T-cell (primary cell): ENCODE measurements at regions not wholly inside any gene's neighbourhood (a gene's known extent, or its start where the extent isn't known, plus 50 kb on each side); places are given as distances from the start of the nearest gene placed in this dataset.

Source experiments
- ATAC-seq, 4 experiments: fragments of 200-7000 bp in 3 of 4; fragments of 150-1000 bp in 1 of 4; cut with Tn5 transposase; replicated peaks in 1 of 4; 1 replicate in 3 of 4; 2 replicates in 1 of 4; pipeline ENCODE4 v1.10.0; 2021; ENCODE audit warnings: moderate library complexity in 3 of 4, mild to moderate bottlenecking in 2 of 4, moderate number of reproducible peaks in 1 of 4
- CTCF ChIA-PET, 2 donors: fragments of 300-600 bp; sonication (Branson Sonifier 250); formaldehyde crosslinking; loops; one replicate each; lab custom pipeline; 2022; ENCODE audit warnings: antibody characterized with exemption in 2 of 2; lab: Charles Lee
- POLR2A ChIA-PET, 2 donors: fragments of 300-600 bp; sonication (Branson Sonifier 250); formaldehyde crosslinking; loops; one replicate each; lab custom pipeline; 2022; ENCODE audit warnings: antibody characterized with exemption in 2 of 2; lab: Charles Lee
- DNase-seq, 35 experiments: peaks; one replicate each; pipeline versions ENCODE4 v3.0.0 to v3.0.0-alpha.2; 2013 to 2023
- H3K27ac ChIP-seq: one replicate; pipeline ENCODE4 v1.5.1; 2013; ENCODE audit warnings: low read length
- H3K27me3 ChIP-seq, 2 experiments: replicated peaks in 1 of 2; 1 replicate in 1 of 2; 2 replicates in 1 of 2; pipeline versions ENCODE4 v1.6.1 to v1.7.0; 2013; ENCODE audit warnings: low read length in 1 of 2, mixed read lengths in 1 of 2; ENCODE audit not compliant: control insufficient read depth in 2 of 2, insufficient read depth in 2 of 2; ENCODE audit errors: extremely low read depth in 1 of 2
- H3K36me3 ChIP-seq, 2 donors: 1 replicate in 1 of 2; 2 replicates in 1 of 2; pipeline versions ENCODE4 v1.6.1 to v1.7.0; 2013; ENCODE audit warnings: low read length in 1 of 2; ENCODE audit not compliant: control insufficient read depth in 2 of 2, insufficient read depth in 1 of 2; ENCODE audit errors: extremely low read depth in 1 of 2
- H3K4me1 ChIP-seq, 2 experiments: 1 replicate in 1 of 2; 2 replicates in 1 of 2; pipeline versions ENCODE4 v1.6.1 to v1.7.0; 2013; ENCODE audit warnings: low read length in 2 of 2, mixed read lengths in 1 of 2; ENCODE audit not compliant: insufficient read depth in 2 of 2, control insufficient read depth in 1 of 2; ENCODE audit errors: extremely low read depth in 1 of 2
- H3K4me3 ChIP-seq, 2 donors: 1 replicate in 1 of 2; 2 replicates in 1 of 2; pipeline versions ENCODE4 v1.5.1 to v1.7.0; 2013; ENCODE audit warnings: mild to moderate bottlenecking in 2 of 2, low read length in 1 of 2, moderate library complexity in 1 of 2; ENCODE audit not compliant: control insufficient read depth in 1 of 2; ENCODE audit errors: extremely low read depth in 1 of 2
- H3K9me3 ChIP-seq: 2 replicates; pipeline ENCODE4 v1.7.0; 2013
- H3K27ac Mint-ChIP-seq, 2 donors: one replicate each; pipeline ENCODE4 v1.8.0; 2020 to 2021; ENCODE audit warnings: mild to moderate bottlenecking in 2 of 2, mixed read lengths in 2 of 2
- H3K27me3 Mint-ChIP-seq, 2 donors: one replicate each; pipeline ENCODE4 v1.8.0; 2021 to 2022; ENCODE audit warnings: mixed read lengths in 2 of 2
- H3K36me3 Mint-ChIP-seq: one replicate; pipeline ENCODE4 v1.8.0; 2021; ENCODE audit warnings: mixed read lengths
- H3K4me1 Mint-ChIP-seq, 3 donors: one replicate each; pipeline ENCODE4 v1.8.0; 2020 to 2022; ENCODE audit warnings: mixed read lengths in 3 of 3, mild to moderate bottlenecking in 1 of 3
- H3K4me3 Mint-ChIP-seq, 3 donors: one replicate each; pipeline ENCODE4 v1.8.0; 2020 to 2022; ENCODE audit warnings: mild to moderate bottlenecking in 3 of 3, mixed read lengths in 3 of 3, moderate library complexity in 3 of 3
- H3K9me3 Mint-ChIP-seq, 3 donors: one replicate each; pipeline ENCODE4 v1.8.0; 2020 to 2022; ENCODE audit warnings: mixed read lengths in 3 of 3
- WGBS: methylation state at CpG from one replicate; pipeline ENCODE4 v1.1.5; 2013; ENCODE audit warnings: missing lambda C conversion rate; ENCODE audit not compliant: insufficient coverage; 5-methylcytosine and 5-hydroxymethylcytosine counted together

DNA sequence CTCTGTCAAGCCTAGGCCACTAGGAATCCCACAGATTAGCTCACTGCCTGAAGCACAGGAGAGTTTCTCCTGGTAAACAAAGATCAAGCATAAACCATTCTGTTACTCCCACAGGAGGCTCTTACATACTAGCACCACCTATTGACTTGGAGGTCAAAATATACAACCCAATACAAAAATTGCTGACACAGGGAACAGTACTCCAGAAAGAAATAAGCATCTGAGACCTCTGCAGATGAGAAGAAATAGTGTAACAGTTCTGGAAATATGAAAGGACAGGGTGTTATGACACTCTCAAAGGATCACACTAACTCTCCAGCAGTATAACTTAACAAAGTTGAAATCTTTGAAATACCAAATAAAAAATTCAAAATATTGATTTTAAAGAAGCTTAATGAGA, 269.6 kb upstream of the ARRDC3 start:
- H3K36me3 ChIP-seq: no peaks in the 10 kb centered on the region
- CTCF ChIA-PET: interaction anchor here in 1 of 2 donors (0.6 kb wide), 1 partner anchor 220 kb away, joined by 3 read pairs; no protein-coding TSS in a partner anchor
- H3K27me3 ChIP-seq: no peaks in the 10 kb centered on the region
- POLR2A ChIA-PET: no interaction called here
- H3K27ac ChIP-seq: no peak overlapping the region
- Mint-ChIP-seq H3K4me1 (no peaks in the 10 kb centered on the region), H3K27ac (no peak overlapping the region), H3K4me3 (no peak overlapping the region), H3K36me3 (no peaks in the 10 kb centered on the region), H3K9me3 (peaks cover 19 to 50% (median 22%) of the 10 kb centered on the region in 3 donors), H3K27me3 (peaks cover 0 to 4% of the 10 kb centered on the region in 2 donors)
- no peaks in the 10 kb centered on the region for H3K4me1 ChIP-seq
- no peaks in the 10 kb centered on the region for H3K9me3 ChIP-seq
- DNase-seq (no peak), ATAC-seq (no peak)
- H3K4me3 ChIP-seq: no peak overlapping the region

GRCh38 chr5:91651704-91652103, 268.6 kb upstream of the ARRDC3 start:
- H3K9me3 ChIP-seq: no peaks in the 10 kb centered on the region
- H3K4me3 ChIP-seq: no peak overlapping the region
- no peaks in the 10 kb centered on the region for H3K4me1 ChIP-seq
- Mint-ChIP-seq H3K4me1 (no peaks in the 10 kb centered on the region), H3K27me3 (peaks cover 0 to 4% of the 10 kb centered on the region in 2 donors), H3K27ac (no peak overlapping the region), H3K9me3 (peaks cover 12 to 41% (median 19%) of the 10 kb centered on the region in 3 donors), H3K36me3 (no peaks in the 10 kb centered on the region), H3K4me3 (no peak overlapping the region)
- ChIA-PET POLR2A (no interaction called here), CTCF (no interaction called here)
- no peak for ATAC-seq
- no peak for DNase-seq
- no peaks in the 10 kb centered on the region for H3K27me3 ChIP-seq
- no peak overlapping the region for H3K27ac ChIP-seq
- H3K36me3 ChIP-seq: no peaks in the 10 kb centered on the region

DNA sequence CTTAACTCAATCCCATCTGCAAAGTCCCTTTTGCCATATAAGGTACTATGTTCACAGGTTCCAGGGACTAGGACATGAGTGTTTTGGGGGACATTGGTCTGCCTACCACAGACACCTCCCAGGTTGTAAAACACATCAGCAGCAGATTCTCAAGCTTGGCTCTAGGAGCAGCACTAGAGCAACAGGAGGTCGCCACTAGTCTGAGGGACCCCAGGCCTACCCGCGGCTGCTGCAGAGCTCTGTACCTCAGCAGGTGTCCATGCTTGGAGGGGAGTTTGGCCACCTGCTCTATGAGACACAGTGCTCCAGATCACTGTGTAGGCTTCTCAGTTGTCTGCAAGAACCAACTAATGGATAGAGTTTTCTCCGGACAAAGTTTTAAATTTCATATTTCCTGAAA, 262.2 kb upstream of the ARRDC3 start:
- H3K4me1 ChIP-seq: no peaks in the 10 kb centered on the region
- no peaks in the 10 kb centered on the region for H3K36me3 ChIP-seq
- no peaks in the 10 kb centered on the region for H3K4me1 Mint-ChIP-seq
- H3K27me3 ChIP-seq: no peaks in the 10 kb centered on the region
- no peaks in the 10 kb centered on the region for H3K9me3 ChIP-seq
- H3K27me3 Mint-ChIP-seq: peaks cover 1 to 3% of the 10 kb centered on the region in 2 donors
- H3K4me3 ChIP-seq: no peak overlapping the region
- no peak for ATAC-seq
- 92% methylated on average over 4 of the region's 4 CpGs for WGBS
- ChIA-PET POLR2A (no interaction called here), CTCF (no interaction called here)
- no peak overlapping the region for H3K27ac ChIP-seq
- no peak overlapping the region for H3K27ac Mint-ChIP-seq
- peaks cover 0 to 2% (median 0%) of the 10 kb centered on the region in 3 donors for H3K9me3 Mint-ChIP-seq
- no peak overlapping the region for H3K4me3 Mint-ChIP-seq
- H3K36me3 Mint-ChIP-seq: no peaks in the 10 kb centered on the region
- no peak for DNase-seq

DNA sequence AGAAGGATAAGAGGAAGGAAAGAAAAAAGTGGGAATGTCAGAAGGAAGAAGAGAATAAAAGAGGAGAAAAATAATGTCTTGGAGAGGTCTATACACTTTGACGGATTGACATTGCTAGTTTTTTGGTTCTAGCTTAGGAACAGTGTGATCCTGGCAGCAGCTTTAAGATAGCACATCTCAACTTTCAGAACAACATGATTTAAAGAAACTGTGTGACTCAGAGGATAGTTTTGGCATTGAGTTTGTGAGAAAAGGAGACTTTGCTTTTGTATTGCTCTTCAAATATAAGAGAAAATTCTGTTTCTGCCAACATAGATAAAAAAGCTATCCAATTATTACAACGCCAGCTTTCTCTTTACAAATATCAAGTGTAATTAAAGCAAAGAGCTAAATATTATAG, 260.7 kb upstream of the ARRDC3 start:
- no CpG with 5 or more reads among the region's 2 CpGs for WGBS
- H3K36me3 ChIP-seq: no peaks in the 10 kb centered on the region
- H3K4me1 ChIP-seq: no peaks in the 10 kb centered on the region
- H3K27ac Mint-ChIP-seq: no peak overlapping the region
- POLR2A ChIA-PET: no interaction called here
- H3K9me3 ChIP-seq: no peaks in the 10 kb centered on the region
- no peak for ATAC-seq
- H3K9me3 Mint-ChIP-seq: no peaks in the 10 kb centered on the region
- no peaks in the 10 kb centered on the region for H3K36me3 Mint-ChIP-seq
- no peak for DNase-seq
- no peak overlapping the region for H3K27ac ChIP-seq
- CTCF ChIA-PET: no interaction called here
- H3K4me3 ChIP-seq: no peak overlapping the region
- H3K4me3 Mint-ChIP-seq: no peak overlapping the region
- peaks cover 0 to 1% of the 10 kb centered on the region in 2 donors for H3K27me3 Mint-ChIP-seq
- H3K4me1 Mint-ChIP-seq: no peaks in the 10 kb centered on the region
- H3K27me3 ChIP-seq: no peaks in the 10 kb centered on the region

GRCh38 chr5:91642581-91642980, 259.5 kb upstream of the ARRDC3 start:
- H3K9me3 Mint-ChIP-seq: no peaks in the 10 kb centered on the region
- Histone ChIP-seq H3K4me3 (no peak overlapping the region), H3K9me3 (no peaks in the 10 kb centered on the region), H3K4me1 (no peaks in the 10 kb centered on the region), H3K36me3 (no peaks in the 10 kb centered on the region), H3K27ac (no peak overlapping the region), H3K27me3 (no peaks in the 10 kb centered on the region)
- peaks cover 0 to 1% of the 10 kb centered on the region in 2 donors for H3K27me3 Mint-ChIP-seq
- H3K36me3 Mint-ChIP-seq: no peaks in the 10 kb centered on the region
- CTCF ChIA-PET: interaction anchor here (0.6 to 1.5 kb wide), 5 partner anchors 9 to 573 kb away, joined by 3 to 7 read pairs (median 4); no protein-coding TSS in a partner anchor
- H3K4me1 Mint-ChIP-seq: no peaks in the 10 kb centered on the region
- no peak overlapping the region for H3K27ac Mint-ChIP-seq
- WGBS: 100% methylated on average over 1 of the region's 5 CpGs
- H3K4me3 Mint-ChIP-seq: no peak overlapping the region
- POLR2A ChIA-PET: no interaction called here
- DNase-seq: no peak
- ATAC-seq: no peak

- Histone ChIP-seq H3K27ac (no peak overlapping the region), H3K4me3 (no peak overlapping the region), H3K4me1 (no peaks in the 10 kb centered on the region), H3K36me3 (no peaks in the 10 kb centered on the region), H3K9me3 (no peaks in the 10 kb centered on the region), H3K27me3 (no peaks in the 10 kb centered on the region)
- Mint-ChIP-seq H3K27ac (no peak overlapping the region), H3K9me3 (no peaks in the 10 kb centered on the region), H3K36me3 (no peaks in the 10 kb centered on the region), H3K4me3 (no peak overlapping the region), H3K4me1 (no peaks in the 10 kb centered on the region), H3K27me3 (peaks cover 0 to 1% of the 10 kb centered on the region in 2 donors)
- POLR2A ChIA-PET: no interaction called here
- no CpG with 5 or more reads among the region's 2 CpGs for WGBS
- DNase-seq (peak in 1 of 35 experiments; percentile 46), ATAC-seq (no peak)
- CTCF ChIA-PET: interaction anchor here (0.6 to 1.5 kb wide), 10 partner anchors 8 to 610 kb away, joined by 3 to 7 read pairs (median 4); no protein-coding TSS in a partner anchor
Measured at GRCh38 chr5:91641730-91642350, 258.7 kb upstream of the ARRDC3 start.

DNA sequence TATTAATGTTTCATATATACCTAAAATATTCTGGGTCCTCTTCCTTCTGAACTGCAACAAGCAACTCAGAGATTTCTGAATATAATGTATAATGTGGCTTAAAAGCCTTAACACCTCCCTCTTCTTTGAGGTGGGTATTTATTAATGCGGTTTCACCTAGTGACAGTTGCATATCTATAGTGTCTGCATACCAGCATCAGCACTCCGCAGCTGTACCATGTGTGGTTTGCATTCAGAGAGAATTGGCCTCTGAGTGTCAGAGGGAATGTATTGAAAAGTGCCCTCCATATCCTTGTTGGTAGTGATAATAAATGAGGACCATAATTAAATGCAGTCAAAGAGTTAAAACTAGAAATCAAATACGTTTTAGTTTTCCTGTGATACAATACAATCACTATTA, 256.6 kb upstream of the ARRDC3 start:
- H3K9me3 ChIP-seq: no peaks in the 10 kb centered on the region
- POLR2A ChIA-PET: no interaction called here
- no peak for ATAC-seq
- no CpG with 5 or more reads among the region's 3 CpGs for WGBS
- CTCF ChIA-PET: no interaction called here
- no peak for DNase-seq
- H3K4me3 ChIP-seq: no peak overlapping the region
- H3K27me3 Mint-ChIP-seq: peaks cover 0 to 1% of the 10 kb centered on the region in 2 donors
- no peaks in the 10 kb centered on the region for H3K4me1 ChIP-seq
- no peaks in the 10 kb centered on the region for H3K27me3 ChIP-seq
- no peak overlapping the region for H3K27ac ChIP-seq
- no peaks in the 10 kb centered on the region for H3K9me3 Mint-ChIP-seq
- H3K36me3 Mint-ChIP-seq: no peaks in the 10 kb centered on the region
- no peaks in the 10 kb centered on the region for H3K4me1 Mint-ChIP-seq
- no peak overlapping the region for H3K4me3 Mint-ChIP-seq
- H3K36me3 ChIP-seq: no peaks in the 10 kb centered on the region
- H3K27ac Mint-ChIP-seq: no peak overlapping the region
